GM20000 (cell line): ENCODE measurements at regions not wholly inside any gene's neighbourhood (a gene's known extent, or its start where the extent isn't known, plus 50 kb on each side); places are given as distances from the start of the nearest gene placed in this dataset.

Experiments used
- DNase-seq: peaks from one replicate; pipeline ENCODE4 v3.0.0; 2012; ENCODE audit warnings: low spot score
- TF ChIP-seq, protein P1 (sequence below): IDR thresholded peaks from 2 replicates; pipeline ENCODE4 v1.5.1; 2012; ENCODE audit warnings: mild to moderate bottlenecking, control low read depth; ENCODE audit errors: extremely low read depth, missing control alignments

DNA sequence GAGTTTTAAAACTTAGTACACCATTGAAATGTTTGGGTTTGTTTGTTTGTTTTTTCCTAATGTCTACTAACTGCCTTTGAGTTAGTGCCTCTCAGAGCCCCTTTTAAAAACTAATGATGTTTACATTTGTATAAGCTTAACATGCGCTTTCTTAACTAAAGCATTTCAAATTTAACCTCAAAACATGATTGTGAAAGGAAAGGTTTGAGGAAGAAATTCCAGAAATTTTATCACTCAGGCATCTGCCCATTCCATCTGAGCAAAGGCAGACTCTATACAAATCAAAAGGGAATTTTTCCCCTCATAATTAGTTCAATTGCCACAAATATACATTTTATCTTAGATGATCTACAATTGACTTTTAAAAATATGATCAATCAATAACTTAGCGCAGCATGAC, 230.7 kb upstream of the CAND1 start:
- TF ChIP-seq, protein P1, sequence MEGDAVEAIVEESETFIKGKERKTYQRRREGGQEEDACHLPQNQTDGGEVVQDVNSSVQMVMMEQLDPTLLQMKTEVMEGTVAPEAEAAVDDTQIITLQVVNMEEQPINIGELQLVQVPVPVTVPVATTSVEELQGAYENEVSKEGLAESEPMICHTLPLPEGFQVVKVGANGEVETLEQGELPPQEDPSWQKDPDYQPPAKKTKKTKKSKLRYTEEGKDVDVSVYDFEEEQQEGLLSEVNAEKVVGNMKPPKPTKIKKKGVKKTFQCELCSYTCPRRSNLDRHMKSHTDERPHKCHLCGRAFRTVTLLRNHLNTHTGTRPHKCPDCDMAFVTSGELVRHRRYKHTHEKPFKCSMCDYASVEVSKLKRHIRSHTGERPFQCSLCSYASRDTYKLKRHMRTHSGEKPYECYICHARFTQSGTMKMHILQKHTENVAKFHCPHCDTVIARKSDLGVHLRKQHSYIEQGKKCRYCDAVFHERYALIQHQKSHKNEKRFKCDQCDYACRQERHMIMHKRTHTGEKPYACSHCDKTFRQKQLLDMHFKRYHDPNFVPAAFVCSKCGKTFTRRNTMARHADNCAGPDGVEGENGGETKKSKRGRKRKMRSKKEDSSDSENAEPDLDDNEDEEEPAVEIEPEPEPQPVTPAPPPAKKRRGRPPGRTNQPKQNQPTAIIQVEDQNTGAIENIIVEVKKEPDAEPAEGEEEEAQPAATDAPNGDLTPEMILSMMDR = no peak
- no peak for DNase-seq

GRCh38 chr12:67039995-67040860, 228.9 kb upstream of the CAND1 start:
- no peak for DNase-seq

GRCh38 chr12:67040861-67041137, 228.4 kb upstream of the CAND1 start:
- no peak for DNase-seq
- TF ChIP-seq, protein P1 = no peak

More at GRCh38 chr12:67039995-67040860, 228.9 kb upstream of the CAND1 start:
- TF ChIP-seq, protein P1 = no peak

DNA sequence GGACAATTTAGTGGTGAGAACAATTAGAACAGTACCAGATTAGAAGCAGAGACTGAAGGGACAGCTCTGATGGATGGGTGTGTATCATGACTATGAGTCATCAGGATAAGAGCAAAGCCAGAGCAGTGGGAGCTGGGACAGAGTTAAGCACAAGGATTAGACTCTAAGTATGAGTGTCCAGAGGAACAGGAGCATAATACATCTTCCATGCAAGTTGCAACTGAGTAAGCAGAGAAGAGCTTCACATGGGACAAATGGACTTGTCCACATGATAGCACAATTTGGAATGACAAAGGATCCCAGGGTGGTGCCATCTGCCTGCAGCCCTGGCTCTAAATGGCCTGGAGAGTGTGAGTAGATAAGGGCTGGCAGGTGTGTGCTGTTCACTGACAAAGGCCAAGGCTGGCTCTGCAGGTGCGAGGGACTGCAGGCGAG, 226.4 kb upstream of the CAND1 start:
- TF ChIP-seq, protein P1 = no peak
- DNase-seq = no peak

GRCh38 chr12:67043771-67044170, 225.4 kb upstream of the CAND1 start:
- DNase-seq = no peak
- TF ChIP-seq, protein P1 = no peak

DNA sequence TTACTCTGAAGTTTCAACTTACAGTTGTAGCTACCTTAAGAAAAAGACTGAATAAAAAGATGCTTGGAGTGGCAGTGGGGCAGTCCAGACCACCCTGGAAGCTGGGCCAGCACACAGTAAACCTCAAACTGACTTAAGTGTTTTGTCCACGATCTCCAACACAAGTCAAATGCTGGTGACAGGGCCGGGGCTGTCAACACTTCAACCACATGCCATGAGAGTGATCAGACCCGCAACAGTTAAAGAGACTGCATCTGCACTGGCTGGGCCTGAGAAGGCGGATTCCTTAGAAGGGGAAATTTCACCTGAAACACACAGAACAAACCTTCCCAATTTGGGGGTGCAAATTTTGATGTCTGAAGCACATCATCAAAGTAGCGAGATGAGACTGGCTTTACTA, 223.5 kb upstream of the CAND1 start:
- TF ChIP-seq, protein P1 = no peak
- DNase-seq = no peak

DNA sequence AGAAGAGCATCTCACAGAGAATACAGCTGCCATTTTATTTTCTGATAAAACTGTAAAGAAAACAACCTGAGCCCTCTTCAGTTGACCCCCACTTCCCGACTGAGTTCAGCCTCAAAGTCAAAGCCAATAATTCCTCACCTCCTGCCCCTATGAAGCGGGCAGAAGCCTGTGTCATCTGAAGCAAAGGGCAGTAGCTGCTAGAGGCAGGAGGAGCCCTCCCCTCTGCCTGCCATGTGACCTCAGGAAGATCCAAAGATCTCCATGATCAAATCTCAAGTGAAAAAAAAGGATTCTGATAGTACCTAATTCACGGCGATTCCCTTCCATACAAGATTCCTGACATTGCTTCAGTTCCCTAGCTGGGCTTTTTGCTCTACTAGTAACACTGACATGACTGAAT, 223.1 kb upstream of the CAND1 start:
- TF ChIP-seq, protein P1 = no peak
- no peak for DNase-seq
